ENCODE measurements at regions not wholly inside any gene's neighbourhood (a gene's known extent, or its start where the extent isn't known, plus 50 kb on each side); places are given as distances from the start of the nearest gene placed in this dataset.

GRCh38 chr13:62910541-62911060 is 1495.0 kb upstream of the PCDH20 start:
- Histone ChIP-seq H2AFZ (ENCODE audit: low read length) (no peak overlapping the region), H3K9ac (ENCODE audit: low read depth, low read length, poor library complexity, severe bottlenecking) (no peak overlapping the region), H3K9me2 (replicated peaks; ENCODE audit: low read depth, low read length) (no peaks in the 10 kb centered on the region), H3K79me2 (ENCODE audit: insufficient read depth, low read length) (no peaks in the 10 kb centered on the region), H3K4me1 (ENCODE audit: insufficient read depth, low read length, poor library complexity, severe bottlenecking) (no peaks in the 10 kb centered on the region), H3F3A (ENCODE audit: low read depth) (no peaks in the 10 kb centered on the region), H3K4me3 (ENCODE audit: low read length, poor library complexity, severe bottlenecking) (no peak overlapping the region), H3K4me2 (ENCODE audit: low read depth, low read length, poor library complexity, severe bottlenecking) (no peak overlapping the region), H3K9me3 (ENCODE audit: insufficient read depth, low read depth, low read length) (no peaks in the 10 kb centered on the region), H3K36me3 (ENCODE audit: insufficient read depth, low read length) (no peaks in the 10 kb centered on the region), H3K27me3 (ENCODE audit: insufficient read depth, low read length, poor library complexity, severe bottlenecking) (no peaks in the 10 kb centered on the region), H4K20me1 (ENCODE audit: insufficient read depth, low read length, poor library complexity, severe bottlenecking) (no peaks in the 10 kb centered on the region)
- TF ChIP-seq EZH2phosphoT487 (IDR thresholded peaks at IDR 0.05; ENCODE audit: borderline replicate concordance), result no peak
- no peak for TF ChIP-seq CTCF (conservative IDR thresholded peaks at IDR 0.05; ENCODE audit: low read length)

GRCh38 chr13:62908321-62908720 is 1492.7 kb upstream of the PCDH20 start:
- H2AFZ ChIP-seq (ENCODE audit: low read length), result no peak overlapping the region
- H3K4me2 ChIP-seq (ENCODE audit: low read depth, low read length, poor library complexity, severe bottlenecking), result no peak overlapping the region
- no peak for TF ChIP-seq CTCF (conservative IDR thresholded peaks at IDR 0.05; ENCODE audit: low read length)
- no peak for TF ChIP-seq EZH2phosphoT487 (IDR thresholded peaks at IDR 0.05; ENCODE audit: borderline replicate concordance)
- no peaks in the 10 kb centered on the region for H3F3A ChIP-seq (ENCODE audit: low read depth)
- no peaks in the 10 kb centered on the region for H3K27me3 ChIP-seq (ENCODE audit: insufficient read depth, low read length, poor library complexity, severe bottlenecking)
- no peaks in the 10 kb centered on the region for H3K4me1 ChIP-seq (ENCODE audit: insufficient read depth, low read length, poor library complexity, severe bottlenecking)
- no peaks in the 10 kb centered on the region for H3K9me3 ChIP-seq (ENCODE audit: insufficient read depth, low read depth, low read length)
- H3K9me2 ChIP-seq (replicated peaks; ENCODE audit: low read depth, low read length), result no peaks in the 10 kb centered on the region
- H3K36me3 ChIP-seq (ENCODE audit: insufficient read depth, low read length), result no peaks in the 10 kb centered on the region
- H3K9ac ChIP-seq (ENCODE audit: low read depth, low read length, poor library complexity, severe bottlenecking), result no peak overlapping the region
- no peaks in the 10 kb centered on the region for H3K79me2 ChIP-seq (ENCODE audit: insufficient read depth, low read length)
- H3K4me3 ChIP-seq (ENCODE audit: low read length, poor library complexity, severe bottlenecking), result no peak overlapping the region
- no peaks in the 10 kb centered on the region for H4K20me1 ChIP-seq (ENCODE audit: insufficient read depth, low read length, poor library complexity, severe bottlenecking)

GRCh38 chr13:62906896-62907295 is 1491.2 kb upstream of the PCDH20 start:
- Histone ChIP-seq H3K9me3 (ENCODE audit: insufficient read depth, low read depth, low read length) (no peaks in the 10 kb centered on the region), H3K9ac (ENCODE audit: low read depth, low read length, poor library complexity, severe bottlenecking) (no peak overlapping the region), H3F3A (ENCODE audit: low read depth) (no peaks in the 10 kb centered on the region), H2AFZ (ENCODE audit: low read length) (no peak overlapping the region), H3K27me3 (ENCODE audit: insufficient read depth, low read length, poor library complexity, severe bottlenecking) (no peaks in the 10 kb centered on the region), H3K4me1 (ENCODE audit: insufficient read depth, low read length, poor library complexity, severe bottlenecking) (no peaks in the 10 kb centered on the region), H3K9me2 (replicated peaks; ENCODE audit: low read depth, low read length) (no peaks in the 10 kb centered on the region), H3K4me2 (ENCODE audit: low read depth, low read length, poor library complexity, severe bottlenecking) (no peak overlapping the region), H3K79me2 (ENCODE audit: insufficient read depth, low read length) (no peaks in the 10 kb centered on the region), H3K4me3 (ENCODE audit: low read length, poor library complexity, severe bottlenecking) (no peak overlapping the region), H4K20me1 (ENCODE audit: insufficient read depth, low read length, poor library complexity, severe bottlenecking) (no peaks in the 10 kb centered on the region), H3K36me3 (ENCODE audit: insufficient read depth, low read length) (no peaks in the 10 kb centered on the region)
- TF ChIP-seq EZH2phosphoT487 (IDR thresholded peaks at IDR 0.05; ENCODE audit: borderline replicate concordance) (no peak), CTCF (conservative IDR thresholded peaks at IDR 0.05; ENCODE audit: low read length) (no peak)

Data from Loucy (cell line).